Lung (tissue), 11 donors: ENCODE measurements at regions not wholly inside any gene's neighbourhood (a gene's known extent, or its start where the extent isn't known, plus 50 kb on each side); places are given as distances from the start of the nearest gene placed in this dataset.

ENCODE experiments used
- ATAC-seq: fragments of 200-7000 bp; cut with Tn5 transposase; one replicate; pipeline ENCODE4 v1.9.1; 2020; ENCODE audit warnings: moderate number of reproducible peaks; ENCODE audit not compliant: insufficient read depth, low FRiP score
- DNase-seq, 3 donors: peaks; one replicate each; pipeline ENCODE4 v3.0.0-alpha.2; 2013 to 2017
- H3K27ac ChIP-seq, 2 donors: one replicate each; pipeline ENCODE4 v1.5.1; 2013; ENCODE audit warnings: mild to moderate bottlenecking in 2 of 2, moderate library complexity in 2 of 2, control low read depth in 1 of 2, inconsistent platforms in 1 of 2, low read depth in 1 of 2, low read length in 1 of 2
- H3K27me3 ChIP-seq, 3 donors: one replicate each; pipeline ENCODE4 v1.5.1; 2013; ENCODE audit warnings: low read length in 2 of 3; ENCODE audit not compliant: control insufficient read depth in 3 of 3, insufficient read depth in 3 of 3
- H3K36me3 ChIP-seq, 4 donors: one replicate each; pipeline ENCODE4 v1.5.1; 2013; ENCODE audit warnings: low read length in 4 of 4, mild to moderate bottlenecking in 1 of 4, moderate library complexity in 1 of 4; ENCODE audit not compliant: control insufficient read depth in 4 of 4, insufficient read depth in 4 of 4
- H3K4me1 ChIP-seq, 5 donors: one replicate each; pipeline ENCODE4 v1.5.1; 2013; ENCODE audit warnings: low read length in 5 of 5, mild to moderate bottlenecking in 2 of 5, moderate library complexity in 1 of 5; ENCODE audit not compliant: control insufficient read depth in 5 of 5, insufficient read depth in 5 of 5
- H3K4me3 ChIP-seq: one replicate; pipeline ENCODE4 v1.5.1; 2013; ENCODE audit warnings: mild to moderate bottlenecking, control low read depth, moderate library complexity
- H3K9ac ChIP-seq, 2 donors: one replicate each; pipeline ENCODE4 v1.5.1; 2013; ENCODE audit warnings: low read length in 2 of 2, control low read depth in 1 of 2; ENCODE audit not compliant: insufficient read depth in 1 of 2
- H3K9me3 ChIP-seq, 4 donors: one replicate each; pipeline ENCODE4 v1.5.1; 2013; ENCODE audit warnings: low read length in 3 of 4, mild to moderate bottlenecking in 1 of 4, moderate library complexity in 1 of 4; ENCODE audit not compliant: control insufficient read depth in 4 of 4, insufficient read depth in 3 of 4
- WGBS, 2 donors: extraction: QIAGEN DNeasy Blood & Tissue Kit; methylation state at CpG; one replicate each; pipeline ENCODE4 v1.1.7; 2013; 5-methylcytosine and 5-hydroxymethylcytosine counted together
- TF ChIP-seq, protein P1 (sequence below): IDR thresholded peaks from 2 replicates; pipeline ENCODE4 v1.5.1; 2012; ENCODE audit warnings: mild to moderate bottlenecking; ENCODE audit errors: control extremely low read depth, extremely low read depth
- donor health status: control.
- donor health status: control.
- donor health status: Bipolar disorder and iron deficiency.
- donor health status: healthy.
- donor health status: DM: yes; HTN: yes; CAD: no.

DNA sequence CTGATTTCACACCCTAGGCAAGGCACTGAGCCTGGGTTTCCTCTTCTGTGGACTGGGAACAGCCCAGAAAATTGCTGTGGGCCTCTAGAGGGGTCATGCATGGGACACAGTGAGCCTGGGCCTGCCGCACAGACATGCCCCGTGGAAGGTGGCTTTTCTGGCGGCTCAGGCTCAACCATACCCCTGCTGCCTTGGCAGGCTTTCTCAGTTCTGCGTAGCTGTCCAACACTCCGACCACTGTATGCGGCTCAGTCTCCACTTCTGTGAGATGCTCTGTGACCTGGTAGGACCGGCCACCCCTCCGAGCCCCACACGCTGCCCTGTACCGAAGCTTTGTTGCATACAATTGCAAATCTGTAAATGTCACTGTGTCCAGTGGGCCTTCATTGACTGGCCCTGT, 126.3 kb downstream of the UQCRFS1 start:
- TF ChIP-seq, protein P1, sequence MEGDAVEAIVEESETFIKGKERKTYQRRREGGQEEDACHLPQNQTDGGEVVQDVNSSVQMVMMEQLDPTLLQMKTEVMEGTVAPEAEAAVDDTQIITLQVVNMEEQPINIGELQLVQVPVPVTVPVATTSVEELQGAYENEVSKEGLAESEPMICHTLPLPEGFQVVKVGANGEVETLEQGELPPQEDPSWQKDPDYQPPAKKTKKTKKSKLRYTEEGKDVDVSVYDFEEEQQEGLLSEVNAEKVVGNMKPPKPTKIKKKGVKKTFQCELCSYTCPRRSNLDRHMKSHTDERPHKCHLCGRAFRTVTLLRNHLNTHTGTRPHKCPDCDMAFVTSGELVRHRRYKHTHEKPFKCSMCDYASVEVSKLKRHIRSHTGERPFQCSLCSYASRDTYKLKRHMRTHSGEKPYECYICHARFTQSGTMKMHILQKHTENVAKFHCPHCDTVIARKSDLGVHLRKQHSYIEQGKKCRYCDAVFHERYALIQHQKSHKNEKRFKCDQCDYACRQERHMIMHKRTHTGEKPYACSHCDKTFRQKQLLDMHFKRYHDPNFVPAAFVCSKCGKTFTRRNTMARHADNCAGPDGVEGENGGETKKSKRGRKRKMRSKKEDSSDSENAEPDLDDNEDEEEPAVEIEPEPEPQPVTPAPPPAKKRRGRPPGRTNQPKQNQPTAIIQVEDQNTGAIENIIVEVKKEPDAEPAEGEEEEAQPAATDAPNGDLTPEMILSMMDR = no peak
- H3K9me3 ChIP-seq = peaks cover 0 to 1% (median 0%) of the 10 kb centered on the region in 4 donors
- no peak for ATAC-seq
- no peak overlapping the region for H3K27ac ChIP-seq
- no peak overlapping the region for H3K4me3 ChIP-seq
- no peaks in the 10 kb centered on the region for H3K36me3 ChIP-seq
- H3K4me1 ChIP-seq = no peaks in the 10 kb centered on the region
- H3K27me3 ChIP-seq = peaks cover 0 to 7% (median 5%) of the 10 kb centered on the region in 3 donors
- no peak for DNase-seq
- 91 to 92% methylated on average over 10 of the region's 10 CpGs for WGBS, 2 donors
- no peak overlapping the region for H3K9ac ChIP-seq

DNA sequence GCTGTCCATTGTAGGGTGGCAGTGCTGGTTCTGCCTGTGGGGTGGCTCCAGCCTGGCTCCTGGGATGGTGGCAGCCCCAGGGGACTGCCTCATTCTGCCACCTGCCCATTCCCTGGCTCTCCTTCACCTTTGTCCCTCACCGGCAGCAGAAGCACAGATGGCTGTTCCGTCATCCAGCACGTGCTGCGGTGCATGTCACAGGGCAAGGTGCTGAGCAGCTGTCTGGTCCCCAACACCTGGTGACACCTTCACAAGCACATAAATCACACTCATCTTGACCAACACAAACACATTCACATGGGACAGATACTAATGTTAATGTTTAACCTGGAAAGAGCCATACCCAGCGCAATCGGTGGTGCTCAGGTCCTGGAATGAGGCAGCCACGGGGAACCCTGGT, 126.8 kb downstream of the UQCRFS1 start:
- H3K27ac ChIP-seq = no peak overlapping the region
- no peak overlapping the region for H3K9ac ChIP-seq
- WGBS, 2 donors = 70 to 87% methylated on average over 7 of the region's 7 CpGs
- H3K4me3 ChIP-seq = no peak overlapping the region
- H3K4me1 ChIP-seq = no peaks in the 10 kb centered on the region
- H3K36me3 ChIP-seq = no peaks in the 10 kb centered on the region
- ATAC-seq (no peak), DNase-seq (no peak)
- TF ChIP-seq, protein P1 = no peak
- H3K27me3 ChIP-seq = peaks cover 0 to 7% (median 5%) of the 10 kb centered on the region in 3 donors
- H3K9me3 ChIP-seq = peaks cover 0 to 1% (median 0%) of the 10 kb centered on the region in 4 donors

GRCh38 chr19:29085630-29086029, 127.3 kb downstream of the UQCRFS1 start:
- ATAC-seq (no peak), DNase-seq (no peak)
- TF ChIP-seq, protein P1 = no peak
- Histone ChIP-seq H3K4me1 (no peaks in the 10 kb centered on the region), H3K27ac (no peak overlapping the region), H3K36me3 (no peaks in the 10 kb centered on the region), H3K9ac (no peak overlapping the region), H3K4me3 (no peak overlapping the region), H3K9me3 (peaks cover 0 to 1% (median 0%) of the 10 kb centered on the region in 4 donors), H3K27me3 (peaks cover 0 to 7% (median 5%) of the 10 kb centered on the region in 3 donors)
- 67 to 82% methylated on average over 3 of the region's 3 CpGs for WGBS, 2 donors

DNA sequence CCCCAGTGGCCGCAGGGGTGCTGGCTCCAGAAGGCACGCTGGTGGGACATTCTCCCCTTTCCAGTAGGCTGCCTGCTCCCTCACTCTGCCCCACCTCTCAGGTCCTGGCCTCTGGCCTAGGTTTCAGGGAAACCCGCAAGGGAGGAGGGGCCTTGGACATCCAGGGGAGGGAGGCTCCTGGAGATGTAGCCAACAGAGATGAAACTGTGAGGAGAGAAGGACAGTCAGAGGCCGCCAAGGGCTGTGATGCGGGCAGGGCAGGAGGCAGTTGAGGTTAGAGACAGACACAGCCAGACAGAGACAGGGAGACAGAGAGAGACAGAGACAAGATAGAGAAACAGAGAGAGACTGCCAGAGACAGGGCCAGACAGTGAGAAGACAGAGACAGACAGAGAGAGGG, 127.7 kb downstream of the UQCRFS1 start:
- no peaks in the 10 kb centered on the region for H3K4me1 ChIP-seq
- TF ChIP-seq, protein P1 = no peak
- no peaks in the 10 kb centered on the region for H3K36me3 ChIP-seq
- H3K9me3 ChIP-seq = peaks cover 0 to 1% (median 0%) of the 10 kb centered on the region in 4 donors
- H3K27me3 ChIP-seq = peaks cover 0 to 10% (median 5%) of the 10 kb centered on the region in 3 donors
- no peak for DNase-seq
- no peak for ATAC-seq
- no peak overlapping the region for H3K27ac ChIP-seq
- 73 to 83% methylated on average over 5 of the region's 5 CpGs for WGBS, 2 donors
- H3K9ac ChIP-seq = no peak overlapping the region
- H3K4me3 ChIP-seq = no peak overlapping the region
